B cell (primary cell): ENCODE measurements at regions not wholly inside any gene's neighbourhood (a gene's known extent, or its start where the extent isn't known, plus 50 kb on each side); places are given as distances from the start of the nearest gene placed in this dataset.
"Not testable (repeated sequence)": the region's sequence is repeated elsewhere in the genome, so short reads cannot be mapped to it uniquely, and the experiment has no call there.

Source experiments
- ATAC-seq: fragments of 200-7000 bp; cut with Tn5 transposase; one replicate; pipeline ENCODE4 v1.10.0; 2021; ENCODE audit warnings: low read depth, mild to moderate bottlenecking, moderate number of reproducible peaks, moderate library complexity
- CTCF ChIA-PET: fragments of 350-600 bp; sonication (Branson Sonifier 250); formaldehyde crosslinking; loops from one replicate; lab custom pipeline; 2021; ENCODE audit warnings: antibody characterized with exemption, inconsistent platforms; lab: Charles Lee
- POLR2A ChIA-PET: fragments of 350-600 bp; sonication (Branson Sonifier 250); formaldehyde crosslinking; loops from one replicate; lab custom pipeline; 2021; ENCODE audit warnings: antibody characterized with exemption; lab: Charles Lee
- DNase-seq: peaks from one replicate; pipeline ENCODE4 v3.0.0; 2013
- H2AFZ ChIP-seq: 2 replicates; pipeline ENCODE4 v1.6.1; 2012; ENCODE audit warnings: mild to moderate bottlenecking, low read depth, low read length; ENCODE audit not compliant: insufficient read depth, poor library complexity, severe bottlenecking
- H3K27ac ChIP-seq, 2 donors: 1 replicate in 1 of 2; 2 replicates in 1 of 2; pipeline ENCODE4 v1.5.1; 2012 to 2013; ENCODE audit warnings: low read length in 2 of 2, mild to moderate bottlenecking in 2 of 2, moderate library complexity in 1 of 2
- H3K27me3 ChIP-seq, 4 experiments: fragments of 200-600 bp in 1 of 4; sonication (generic) in 1 of 4; replicated peaks in 1 of 4; 1 replicate in 2 of 4; 2 replicates in 2 of 4; pipeline versions ENCODE4 v1.6.1 to v1.7.0; 2013 to 2016; ENCODE audit warnings: low read length in 3 of 4, mild to moderate bottlenecking in 2 of 4, mixed read lengths in 1 of 4, moderate library complexity in 1 of 4; ENCODE audit not compliant: insufficient read depth in 4 of 4, control insufficient read depth in 3 of 4; ENCODE audit errors: control extremely low read depth in 1 of 4
- H3K36me3 ChIP-seq, 2 experiments: replicated peaks in 1 of 2; 1 replicate in 1 of 2; 2 replicates in 1 of 2; pipeline versions ENCODE4 v1.6.1 to v1.7.1; 2013; ENCODE audit warnings: low read length in 1 of 2; ENCODE audit not compliant: insufficient read depth in 2 of 2, control insufficient read depth in 1 of 2; ENCODE audit errors: control extremely low read depth in 1 of 2, extremely low read depth in 1 of 2
- H3K4me1 ChIP-seq, 2 donors: fragments of 200-600 bp in 1 of 2; sonication (generic) in 1 of 2; 1 replicate in 1 of 2; 2 replicates in 1 of 2; pipeline versions ENCODE4 v1.5.1 to v1.6.1; 2013 to 2017; ENCODE audit warnings: low read length in 2 of 2; ENCODE audit not compliant: control insufficient read depth in 2 of 2, insufficient read depth in 2 of 2
- H3K4me2 ChIP-seq: replicated peaks from 2 replicates; pipeline ENCODE3; 2012; ENCODE audit warnings: mild to moderate bottlenecking, low read depth, low read length; ENCODE audit not compliant: poor library complexity, severe bottlenecking
- H3K4me3 ChIP-seq, 5 experiments: fragments of 200-600 bp in 1 of 5; sonication (generic) in 1 of 5; 1 replicate in 3 of 5; 2 replicates in 2 of 5; pipeline versions ENCODE4 v1.5.1 to v1.7.0; 2011 to 2016; ENCODE audit warnings: low read length in 4 of 5, mild to moderate bottlenecking in 4 of 5, low read depth in 2 of 5, control low read depth in 1 of 5, moderate library complexity in 1 of 5; ENCODE audit not compliant: insufficient read depth in 1 of 5; ENCODE audit errors: control extremely low read depth in 1 of 5, extremely low read depth in 1 of 5
- H3K79me2 ChIP-seq: fragments of 200-600 bp; sonication (generic); one replicate; pipeline ENCODE4 v1.6.0; 2016; ENCODE audit warnings: low read length; ENCODE audit not compliant: control insufficient read depth, insufficient read depth
- H3K9ac ChIP-seq: fragments of 200-600 bp; sonication (generic); 2 replicates; pipeline ENCODE4 v1.6.1; 2017; ENCODE audit warnings: mild to moderate bottlenecking, low read length, moderate library complexity
- H3K9me3 ChIP-seq, 3 donors: one replicate each; pipeline versions ENCODE4 v1.6.1 to v1.7.1; 2013; ENCODE audit warnings: low read length in 2 of 3; ENCODE audit not compliant: control insufficient read depth in 2 of 3, insufficient read depth in 1 of 3; ENCODE audit errors: control extremely low read depth in 1 of 3
- H4K20me1 ChIP-seq: 2 replicates; pipeline ENCODE4 v1.6.0; 2012; ENCODE audit warnings: mild to moderate bottlenecking, low read length; ENCODE audit not compliant: insufficient read depth, control insufficient read depth, poor library complexity, severe bottlenecking
- H3K27ac Mint-ChIP-seq: one replicate; pipeline ENCODE4 v1.8.0; 2021; ENCODE audit warnings: mixed read lengths
- H3K27me3 Mint-ChIP-seq: one replicate; pipeline ENCODE4 v1.8.0; 2021; ENCODE audit warnings: mixed read lengths
- H3K4me1 Mint-ChIP-seq: one replicate; pipeline ENCODE4 v1.8.0; 2021; ENCODE audit warnings: mixed read lengths
- H3K4me3 Mint-ChIP-seq: one replicate; pipeline ENCODE4 v1.8.0; 2021; ENCODE audit warnings: mixed read lengths
- H3K9me3 Mint-ChIP-seq: one replicate; pipeline ENCODE4 v1.8.0; 2022; ENCODE audit warnings: mixed read lengths; ENCODE audit not compliant: insufficient read depth
- WGBS: methylation state at CpG from one replicate; pipeline ENCODE4 v1.1.5; 2013; ENCODE audit warnings: missing lambda C conversion rate; ENCODE audit not compliant: insufficient coverage; 5-methylcytosine and 5-hydroxymethylcytosine counted together
- intact Hi-C: fragments of 100-400 bp; cut with micrococcal nuclease; formaldehyde crosslinking; loops from one replicate; pipeline ENCODE4 v1.10.0; 2022

DNA sequence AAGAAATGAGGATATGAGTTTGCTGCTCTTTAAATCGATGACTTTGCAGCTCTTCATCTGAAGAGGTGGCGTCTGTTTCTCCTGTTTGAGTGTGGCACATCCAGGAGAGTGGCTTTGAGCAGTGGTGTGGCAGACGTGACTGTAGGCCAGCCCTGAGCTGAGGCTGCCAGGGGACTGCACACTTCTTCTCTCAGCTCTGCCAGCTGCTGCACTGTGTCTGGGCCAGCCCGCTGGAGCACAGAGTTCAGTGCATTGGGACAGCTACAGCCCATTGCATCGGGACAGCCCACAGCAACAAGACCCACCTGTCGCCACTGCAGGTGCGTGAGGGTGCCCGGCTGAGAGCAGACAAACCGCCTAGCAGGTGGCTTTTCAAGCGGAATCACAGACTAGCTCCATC, 3995.2 kb upstream of the TPTE start:
- CTCF ChIA-PET, ATAC-seq, H3K27me3 ChIP-seq: not testable (repeated sequence)

DNA sequence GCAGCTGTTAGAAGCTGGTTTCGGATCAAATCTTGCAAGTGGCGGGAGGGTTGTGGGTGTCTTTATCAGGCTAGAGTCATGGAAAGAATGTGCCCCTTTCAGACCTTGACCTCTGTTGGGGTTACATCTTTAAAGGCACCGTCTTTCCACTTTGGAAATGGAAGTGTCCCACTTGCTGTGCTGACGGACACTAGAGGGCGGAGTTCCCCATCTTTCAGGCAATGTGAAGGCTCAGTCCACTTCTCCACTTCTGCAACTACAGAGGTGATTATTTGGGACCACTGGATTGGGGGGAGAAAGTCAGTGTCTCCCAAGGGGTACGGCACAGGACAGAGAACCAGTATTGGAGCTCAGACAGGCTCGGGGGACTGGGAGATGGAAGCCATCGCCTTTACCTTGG, 3990.7 kb upstream of the TPTE start:
- H3K79me2 ChIP-seq, H3K4me3 ChIP-seq, H3K4me3 Mint-ChIP-seq, H4K20me1 ChIP-seq, H3K4me2 ChIP-seq, H3K36me3 ChIP-seq, H3K27ac Mint-ChIP-seq, H3K27me3 Mint-ChIP-seq, CTCF ChIA-PET, POLR2A ChIA-PET, H3K4me1 ChIP-seq, H3K27ac ChIP-seq, H3K9me3 Mint-ChIP-seq, H2AFZ ChIP-seq, H3K9ac ChIP-seq, DNase-seq, H3K9me3 ChIP-seq, H3K4me1 Mint-ChIP-seq, intact Hi-C loops, H3K27me3 ChIP-seq: not testable (repeated sequence)
- WGBS, result no CpG with 5 or more reads among the region's 8 CpGs
- peak; percentile 21 for ATAC-seq

More for the DNA sequence above, 3995.2 kb upstream of the TPTE start:
- WGBS, result no CpG with 5 or more reads among the region's 10 CpGs
- H3K4me3 Mint-ChIP-seq, H4K20me1 ChIP-seq, H3K27me3 Mint-ChIP-seq, DNase-seq, H3K4me2 ChIP-seq, H3K9me3 ChIP-seq, H3K4me1 Mint-ChIP-seq, H3K4me3 ChIP-seq, H3K9me3 Mint-ChIP-seq, intact Hi-C loops, H3K27ac ChIP-seq, H2AFZ ChIP-seq, H3K27ac Mint-ChIP-seq, POLR2A ChIA-PET, H3K79me2 ChIP-seq, H3K36me3 ChIP-seq, H3K9ac ChIP-seq, H3K4me1 ChIP-seq: not testable (repeated sequence)

DNA sequence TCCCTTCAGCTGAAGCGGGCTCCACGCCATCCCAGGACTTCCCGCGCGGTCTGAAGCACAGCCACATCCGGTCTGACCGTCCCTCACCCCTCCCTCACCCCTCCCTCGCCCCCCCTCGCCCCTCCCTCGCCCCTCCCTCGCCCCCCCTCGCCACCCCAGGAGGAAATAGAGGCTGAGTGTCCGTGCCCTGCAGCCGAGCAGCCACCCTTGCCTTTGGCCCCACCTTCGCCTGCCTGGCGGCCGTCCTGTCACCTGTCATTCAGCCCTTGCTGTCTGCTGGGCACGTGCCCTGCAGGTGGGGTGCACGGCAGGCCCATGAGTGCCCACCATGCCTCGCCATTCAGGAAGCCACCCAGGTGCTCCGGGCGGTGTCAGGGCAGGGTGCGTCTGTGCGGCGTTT, 3988.1 kb upstream of the TPTE start:
- no CpG with 5 or more reads among the region's 25 CpGs for WGBS
- not testable (repeated sequence) for DNase-seq

DNA sequence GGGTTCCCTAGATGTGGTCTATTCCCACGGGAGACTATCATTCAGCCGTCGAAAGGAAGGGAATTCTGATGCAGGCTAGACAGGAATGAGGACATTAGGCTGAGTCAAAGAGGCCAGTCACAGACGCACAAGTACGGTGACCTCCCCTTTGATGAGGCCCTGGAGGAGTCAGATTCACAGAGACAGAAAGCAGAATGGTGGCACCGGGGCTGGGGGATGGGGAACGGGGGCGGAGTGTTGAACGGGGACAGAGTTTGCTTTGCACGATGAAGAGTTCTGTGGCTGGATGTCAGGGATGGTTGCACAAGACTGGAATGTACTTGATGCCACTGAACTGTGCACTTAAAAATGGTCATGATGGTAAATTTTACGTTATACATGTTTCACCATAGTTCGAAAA, 3983.1 kb upstream of the TPTE start:
- POLR2A ChIA-PET, H4K20me1 ChIP-seq, H3K4me2 ChIP-seq, CTCF ChIA-PET, H3K27me3 ChIP-seq, intact Hi-C loops, H3K4me1 ChIP-seq, H2AFZ ChIP-seq, H3K27ac Mint-ChIP-seq, H3K9ac ChIP-seq, H3K36me3 ChIP-seq, H3K27me3 Mint-ChIP-seq, H3K9me3 Mint-ChIP-seq, H3K27ac ChIP-seq, H3K4me1 Mint-ChIP-seq, H3K9me3 ChIP-seq, DNase-seq, H3K79me2 ChIP-seq, H3K4me3 ChIP-seq, ATAC-seq, H3K4me3 Mint-ChIP-seq: not testable (repeated sequence)
- no CpG with 5 or more reads among the region's 12 CpGs for WGBS

More for the DNA sequence above, 3988.1 kb upstream of the TPTE start:
- H3K4me3 Mint-ChIP-seq, H3K9me3 ChIP-seq, H3K4me1 Mint-ChIP-seq, H3K27me3 Mint-ChIP-seq, H3K9ac ChIP-seq, CTCF ChIA-PET, H3K27ac ChIP-seq, H4K20me1 ChIP-seq, H3K27me3 ChIP-seq, H3K36me3 ChIP-seq, H3K27ac Mint-ChIP-seq, H3K4me3 ChIP-seq, H3K9me3 Mint-ChIP-seq, H2AFZ ChIP-seq, ATAC-seq, POLR2A ChIA-PET, intact Hi-C loops, H3K79me2 ChIP-seq, H3K4me1 ChIP-seq, H3K4me2 ChIP-seq: not testable (repeated sequence)
